ENCODE measurements at regions not wholly inside any gene's neighbourhood (a gene's known extent, or its start where the extent isn't known, plus 50 kb on each side); places are given as distances from the start of the nearest gene placed in this dataset.
"Not testable (repeated sequence)": the region's sequence is repeated elsewhere in the genome, so short reads cannot be mapped to it uniquely, and the experiment has no call there.

DNA sequence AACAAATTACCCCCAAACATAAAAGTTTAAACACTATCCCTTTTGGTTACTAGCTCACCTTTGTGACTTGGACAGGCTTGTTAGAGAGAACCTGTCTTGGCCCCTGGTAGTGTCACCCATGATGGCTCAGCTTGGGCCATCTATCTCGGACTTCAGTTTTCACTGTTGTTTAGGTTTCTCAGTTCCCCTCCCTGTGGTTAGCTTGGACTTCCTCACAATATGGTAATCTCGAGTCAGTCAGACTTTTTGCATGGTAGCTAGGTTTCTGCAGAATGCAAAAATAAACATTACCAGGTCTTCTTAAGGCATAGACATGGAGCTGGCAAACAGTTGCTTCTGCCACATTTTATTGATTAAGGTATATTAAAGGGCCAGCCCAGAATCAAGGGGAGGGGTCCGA, 324.3 kb upstream of the RORB start:
- H3K9me3 ChIP-seq = no peaks in the 10 kb centered on the region
- 63 to 74% methylated on average over 3 of the region's 3 CpGs for WGBS, 2 donors
- H3K27ac ChIP-seq = no peak overlapping the region
- no peaks in the 10 kb centered on the region for H3K27me3 ChIP-seq
- H3K36me3 ChIP-seq = no peaks in the 10 kb centered on the region
- no peak for DNase-seq
- TF ChIP-seq POLR2A (IDR thresholded peaks at IDR 0.05) = no peak
- TF ChIP-seq, protein P1, sequence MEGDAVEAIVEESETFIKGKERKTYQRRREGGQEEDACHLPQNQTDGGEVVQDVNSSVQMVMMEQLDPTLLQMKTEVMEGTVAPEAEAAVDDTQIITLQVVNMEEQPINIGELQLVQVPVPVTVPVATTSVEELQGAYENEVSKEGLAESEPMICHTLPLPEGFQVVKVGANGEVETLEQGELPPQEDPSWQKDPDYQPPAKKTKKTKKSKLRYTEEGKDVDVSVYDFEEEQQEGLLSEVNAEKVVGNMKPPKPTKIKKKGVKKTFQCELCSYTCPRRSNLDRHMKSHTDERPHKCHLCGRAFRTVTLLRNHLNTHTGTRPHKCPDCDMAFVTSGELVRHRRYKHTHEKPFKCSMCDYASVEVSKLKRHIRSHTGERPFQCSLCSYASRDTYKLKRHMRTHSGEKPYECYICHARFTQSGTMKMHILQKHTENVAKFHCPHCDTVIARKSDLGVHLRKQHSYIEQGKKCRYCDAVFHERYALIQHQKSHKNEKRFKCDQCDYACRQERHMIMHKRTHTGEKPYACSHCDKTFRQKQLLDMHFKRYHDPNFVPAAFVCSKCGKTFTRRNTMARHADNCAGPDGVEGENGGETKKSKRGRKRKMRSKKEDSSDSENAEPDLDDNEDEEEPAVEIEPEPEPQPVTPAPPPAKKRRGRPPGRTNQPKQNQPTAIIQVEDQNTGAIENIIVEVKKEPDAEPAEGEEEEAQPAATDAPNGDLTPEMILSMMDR (IDR thresholded peaks at IDR 0.05) = no peak
- H3K4me3 ChIP-seq = no peak overlapping the region
- intact Hi-C loops (cut with DNase I) = no loop called here
- H3K4me1 ChIP-seq = no peaks in the 10 kb centered on the region

DNA sequence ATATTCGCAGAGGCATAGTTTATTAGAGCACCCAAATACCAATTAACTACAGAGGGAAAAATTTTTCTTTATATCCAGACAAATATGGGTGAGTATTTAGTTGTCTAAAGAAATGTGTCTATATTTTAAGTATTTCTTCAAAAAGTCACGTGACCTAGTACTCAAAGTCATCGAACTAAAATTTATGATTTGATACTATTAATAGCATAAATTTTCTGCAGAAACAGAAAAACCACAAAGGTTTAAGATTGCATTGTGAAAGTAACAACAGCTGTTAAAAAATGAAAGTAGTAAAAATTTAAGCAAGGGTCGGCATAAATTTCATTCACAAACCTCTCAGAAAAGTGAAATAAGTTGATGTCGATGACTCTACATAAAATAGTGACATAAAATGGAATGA, 323.9 kb upstream of the RORB start:
- no peak for TF ChIP-seq POLR2A (IDR thresholded peaks at IDR 0.05)
- TF ChIP-seq, protein P1 (IDR thresholded peaks at IDR 0.05) = no peak
- Histone ChIP-seq H3K36me3 (no peaks in the 10 kb centered on the region), H3K4me1 (no peaks in the 10 kb centered on the region), H3K9me3 (no peaks in the 10 kb centered on the region), H3K4me3 (no peak overlapping the region), H3K27ac (no peak overlapping the region), H3K27me3 (no peaks in the 10 kb centered on the region)
- intact Hi-C loops (cut with DNase I) = no loop called here
- 72 to 76% methylated on average over 5 of the region's 5 CpGs for WGBS, 2 donors
- DNase-seq = no peak

DNA sequence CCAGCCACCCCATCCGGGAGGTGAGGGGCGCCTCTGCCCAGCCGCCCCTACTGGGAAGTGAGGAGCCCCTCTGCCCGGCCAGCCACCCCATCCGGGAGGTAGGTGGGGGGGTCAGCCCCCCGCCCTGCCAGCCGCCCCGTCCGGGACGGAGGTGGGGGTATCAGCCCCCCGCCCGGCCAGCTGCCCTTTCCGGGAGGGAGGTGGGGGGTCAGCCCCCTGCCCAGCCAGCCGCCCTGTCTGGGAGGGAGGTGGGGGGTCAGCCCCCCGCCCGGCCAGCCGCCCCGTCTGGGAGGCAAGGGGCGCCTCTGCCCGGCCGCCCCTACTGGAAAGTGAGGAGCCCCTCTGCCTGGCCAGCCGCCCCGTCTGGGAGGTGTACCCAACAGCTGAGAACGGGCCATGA, 299.4 kb upstream of the RORB start:
- H3K27ac ChIP-seq; H3K9me3 ChIP-seq; H3K27me3 ChIP-seq; DNase-seq; intact Hi-C loops (cut with DNase I); H3K4me1 ChIP-seq; H3K36me3 ChIP-seq; H3K4me3 ChIP-seq: not testable (repeated sequence)
- whole genome bisulfite sequencing, 2 donors = no CpG with 5 or more reads among the region's 24 CpGs

DNA sequence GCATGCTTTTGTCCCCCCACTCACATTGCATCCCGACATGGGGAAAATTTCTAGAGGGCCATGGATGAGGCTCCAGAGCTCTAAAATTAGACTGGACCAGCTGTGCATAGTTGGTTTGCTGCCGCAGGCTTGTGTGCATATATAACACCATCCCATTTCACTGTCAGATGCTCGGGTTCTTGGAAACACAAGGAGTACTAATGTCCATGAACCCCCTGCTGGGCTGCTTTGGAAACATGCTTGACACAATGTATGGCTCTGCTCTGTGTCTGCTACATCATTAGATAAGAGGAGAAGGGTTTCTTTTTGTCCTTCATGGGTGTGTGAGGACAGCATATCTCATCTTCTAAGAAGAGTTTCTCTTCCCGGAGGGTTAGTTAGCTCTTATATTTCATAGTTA, 292.1 kb upstream of the RORB start:
- H3K4me3 ChIP-seq = no peak overlapping the region
- WGBS, 2 donors = 73 to 78% methylated on average over 4 of the region's 4 CpGs
- no peaks in the 10 kb centered on the region for H3K36me3 ChIP-seq
- TF ChIP-seq, protein P1 (IDR thresholded peaks at IDR 0.05) = no peak
- TF ChIP-seq POLR2A (IDR thresholded peaks at IDR 0.05) = no peak
- no peaks in the 10 kb centered on the region for H3K4me1 ChIP-seq
- no peaks in the 10 kb centered on the region for H3K9me3 ChIP-seq
- intact Hi-C loops (cut with DNase I) = no loop called here
- H3K27ac ChIP-seq = no peak overlapping the region
- H3K27me3 ChIP-seq = no peaks in the 10 kb centered on the region
- no peak for DNase-seq

DNA sequence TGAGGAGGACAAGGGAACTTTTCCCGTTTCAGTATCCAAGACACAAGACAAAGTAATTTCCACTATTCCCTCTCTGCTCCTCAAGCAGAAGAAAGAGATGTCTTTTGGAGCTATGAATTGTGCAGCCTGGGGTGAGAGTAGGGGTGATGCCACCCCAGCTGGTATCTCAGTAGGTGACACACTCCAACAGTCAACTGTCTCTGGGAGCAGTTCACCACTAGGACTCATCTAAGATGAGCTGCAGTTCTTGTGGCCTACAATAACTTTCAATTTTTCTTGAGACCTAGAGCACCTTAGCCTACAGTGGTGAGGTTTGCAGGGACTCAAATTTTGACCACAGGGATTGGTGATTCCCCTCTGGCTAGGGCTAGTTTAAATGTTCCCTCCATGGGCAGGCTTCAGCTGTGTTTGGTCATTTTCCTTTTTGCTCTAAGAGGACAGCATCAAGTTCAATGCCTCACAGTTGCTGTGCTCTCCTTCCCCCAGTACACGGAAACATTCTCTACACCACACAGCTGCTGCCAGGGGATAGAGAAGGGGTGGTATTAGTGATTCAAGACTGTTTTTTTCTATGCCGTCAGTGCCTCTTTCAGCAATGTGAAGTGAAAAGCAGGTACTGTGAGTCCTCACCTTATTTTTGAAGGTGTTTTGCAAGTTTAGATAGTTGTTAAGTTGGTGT, 278.6 kb upstream of the RORB start:
- H3K4me1 ChIP-seq = no peaks in the 10 kb centered on the region
- no peak for DNase-seq
- WGBS, 2 donors = 73 to 75% methylated on average over 3 of the region's 3 CpGs
- no peaks in the 10 kb centered on the region for H3K36me3 ChIP-seq
- no peaks in the 10 kb centered on the region for H3K9me3 ChIP-seq
- H3K4me3 ChIP-seq = no peak overlapping the region
- no peak overlapping the region for H3K27ac ChIP-seq
- H3K27me3 ChIP-seq = no peaks in the 10 kb centered on the region
- TF ChIP-seq POLR2A (IDR thresholded peaks at IDR 0.05) = no peak
- TF ChIP-seq, protein P1 (IDR thresholded peaks at IDR 0.05) = no peak
- intact Hi-C loops (cut with DNase I) = no loop called here

DNA sequence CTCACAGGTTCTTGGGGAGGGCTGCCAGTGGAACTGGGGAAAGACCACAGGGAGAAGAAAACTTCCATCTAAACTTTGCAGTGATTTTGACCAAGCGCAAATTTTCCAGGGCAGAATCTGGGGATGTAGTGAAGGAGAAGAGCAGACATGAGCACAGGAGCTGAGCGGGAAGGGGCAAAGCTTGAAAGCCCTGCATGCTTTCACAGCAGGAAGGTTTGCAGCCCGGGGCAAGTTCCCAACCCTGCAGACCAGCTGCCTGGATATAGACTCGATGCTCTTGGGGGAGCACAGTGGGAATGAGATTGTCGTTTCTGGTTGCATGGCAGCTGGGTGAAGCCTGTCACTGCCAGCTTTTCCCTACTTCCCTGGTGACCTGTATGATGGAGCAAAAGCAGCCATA, 276.8 kb upstream of the RORB start:
- Histone ChIP-seq H3K4me1 (no peaks in the 10 kb centered on the region), H3K4me3 (no peak overlapping the region), H3K9me3 (no peaks in the 10 kb centered on the region), H3K27me3 (no peaks in the 10 kb centered on the region), H3K36me3 (no peaks in the 10 kb centered on the region), H3K27ac (no peak overlapping the region)
- intact Hi-C loops (cut with DNase I) = no loop called here
- TF ChIP-seq POLR2A (IDR thresholded peaks at IDR 0.05) = no peak
- TF ChIP-seq, protein P1 (IDR thresholded peaks at IDR 0.05) = no peak
- WGBS, 2 donors = 65 to 89% methylated on average over 4 to 5 of the region's 5 CpGs
- no peak for DNase-seq
